Esophagus squamous epithelium (tissue), 5 donors: ENCODE measurements at regions not wholly inside any gene's neighbourhood (a gene's known extent, or its start where the extent isn't known, plus 50 kb on each side); places are given as distances from the start of the nearest gene placed in this dataset.

Source experiments
- DNase-seq: peaks from one replicate; lab custom pipeline; 2025; lab: John Stamatoyannopoulos, UW
- H3K27ac ChIP-seq, 4 donors: fragments of 200-600 bp; sonication (generic); one replicate each; pipeline ENCODE4 v1.5.1; 2016 to 2019; ENCODE audit warnings: mild to moderate bottlenecking in 1 of 4
- H3K27me3 ChIP-seq, 4 donors: fragments of 200-600 bp; sonication (generic); 1 replicate in 3 of 4; 2 replicates in 1 of 4; pipeline versions ENCODE4 v1.5.1 to v1.6.0; 2017 to 2021; ENCODE audit warnings: antibody characterized with exemption in 1 of 4
- H3K36me3 ChIP-seq, 3 donors: fragments of 200-600 bp; sonication (generic); one replicate each; pipeline ENCODE4 v1.5.1; 2016 to 2019
- H3K4me1 ChIP-seq, 3 donors: fragments of 200-600 bp; sonication (generic); one replicate each; pipeline ENCODE4 v1.5.1; 2017 to 2019
- H3K4me3 ChIP-seq, 4 donors: fragments of 200-600 bp; sonication (generic); 1 replicate in 3 of 4; 2 replicates in 1 of 4; pipeline ENCODE4 v1.5.1; 2016 to 2019; ENCODE audit warnings: mild to moderate bottlenecking in 2 of 4, moderate library complexity in 1 of 4
- H3K9me3 ChIP-seq, 3 donors: fragments of 200-600 bp; sonication (generic); one replicate each; pipeline ENCODE4 v1.5.1; 2016 to 2019
- POLR2A ChIP-seq, 4 donors: fragments of 450-650 bp; IDR thresholded peaks; one replicate each; pipeline ENCODE4 v1.6.1; 2017; ENCODE audit warnings: antibody characterized with exemption in 4 of 4, mild to moderate bottlenecking in 4 of 4, moderate library complexity in 3 of 4
- WGBS, 2 donors: methylation state at CpG; one replicate each; pipeline ENCODE4 v1.1.5; 2018; 5-methylcytosine and 5-hydroxymethylcytosine counted together
- intact Hi-C: fragments of 100-400 bp; cut with DNase I; formaldehyde crosslinking; loops from one replicate; pipeline ENCODE4 v1.15.0; 2022
- TF ChIP-seq, protein P1 (sequence below), 6 experiments: fragments of 450-650 bp in 4 of 6; fragments of 200-600 bp in 2 of 6; sonication (generic) in 2 of 6; IDR thresholded peaks; one replicate each; pipeline ENCODE4 v1.5.1; 2016 to 2019; ENCODE audit warnings: antibody characterized with exemption in 6 of 6, mild to moderate bottlenecking in 4 of 6, moderate library complexity in 4 of 6
- donor health status: DM: yes; HTN: yes; CAD: no.

DNA sequence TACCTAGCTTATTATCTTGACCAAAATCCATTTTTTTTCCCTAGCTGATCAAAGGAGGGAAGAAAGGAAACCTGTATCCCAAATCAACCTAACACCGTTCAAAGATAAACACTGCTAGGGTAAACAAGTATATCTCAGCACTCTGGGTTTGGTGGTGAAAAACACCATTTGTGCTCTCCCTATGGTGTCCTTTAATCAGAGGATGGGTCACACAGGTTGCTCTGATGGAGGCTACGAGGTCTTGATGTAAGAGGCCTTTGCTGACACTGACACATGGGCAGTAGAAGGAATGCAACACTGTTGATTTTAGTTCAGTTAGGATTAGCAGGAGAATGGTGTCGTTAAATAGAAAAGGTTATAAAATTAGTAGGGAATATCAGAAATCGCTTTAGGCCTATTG is 179.3 kb downstream of the HDGFL1 start:
- no peak overlapping the region for H3K27ac ChIP-seq
- intact Hi-C loops = no loop called here
- no peaks in the 10 kb centered on the region for H3K27me3 ChIP-seq
- 72 to 79% methylated on average over 4 of the region's 4 CpGs for WGBS, 2 donors
- H3K36me3 ChIP-seq = no peaks in the 10 kb centered on the region
- TF ChIP-seq POLR2A (IDR thresholded peaks at IDR 0.05) = no peak
- TF ChIP-seq, protein P1, sequence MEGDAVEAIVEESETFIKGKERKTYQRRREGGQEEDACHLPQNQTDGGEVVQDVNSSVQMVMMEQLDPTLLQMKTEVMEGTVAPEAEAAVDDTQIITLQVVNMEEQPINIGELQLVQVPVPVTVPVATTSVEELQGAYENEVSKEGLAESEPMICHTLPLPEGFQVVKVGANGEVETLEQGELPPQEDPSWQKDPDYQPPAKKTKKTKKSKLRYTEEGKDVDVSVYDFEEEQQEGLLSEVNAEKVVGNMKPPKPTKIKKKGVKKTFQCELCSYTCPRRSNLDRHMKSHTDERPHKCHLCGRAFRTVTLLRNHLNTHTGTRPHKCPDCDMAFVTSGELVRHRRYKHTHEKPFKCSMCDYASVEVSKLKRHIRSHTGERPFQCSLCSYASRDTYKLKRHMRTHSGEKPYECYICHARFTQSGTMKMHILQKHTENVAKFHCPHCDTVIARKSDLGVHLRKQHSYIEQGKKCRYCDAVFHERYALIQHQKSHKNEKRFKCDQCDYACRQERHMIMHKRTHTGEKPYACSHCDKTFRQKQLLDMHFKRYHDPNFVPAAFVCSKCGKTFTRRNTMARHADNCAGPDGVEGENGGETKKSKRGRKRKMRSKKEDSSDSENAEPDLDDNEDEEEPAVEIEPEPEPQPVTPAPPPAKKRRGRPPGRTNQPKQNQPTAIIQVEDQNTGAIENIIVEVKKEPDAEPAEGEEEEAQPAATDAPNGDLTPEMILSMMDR (IDR thresholded peaks at IDR 0.05) = no peak
- H3K4me1 ChIP-seq = no peaks in the 10 kb centered on the region
- no peaks in the 10 kb centered on the region for H3K9me3 ChIP-seq
- DNase-seq = no peak
- H3K4me3 ChIP-seq = no peak overlapping the region

DNA sequence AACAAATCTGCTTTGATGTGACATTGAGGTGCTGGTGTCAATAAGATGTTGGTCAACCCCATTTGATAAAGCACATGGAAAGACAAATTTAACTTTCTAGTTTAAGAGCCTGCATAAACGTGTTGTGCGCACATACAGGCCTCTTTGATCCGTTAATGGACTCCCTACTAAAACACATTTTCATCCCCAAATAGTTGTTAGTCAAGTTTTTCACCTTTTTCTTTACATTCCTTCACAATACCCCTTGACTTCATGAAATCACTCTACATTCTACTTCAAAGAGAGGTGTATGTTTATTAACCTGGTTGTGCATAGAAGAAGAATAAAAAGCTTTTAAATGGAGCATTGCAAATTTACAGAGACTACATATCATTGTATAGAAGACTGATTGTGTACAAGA is 180.3 kb downstream of the HDGFL1 start:
- no peak for DNase-seq
- Histone ChIP-seq H3K27me3 (no peaks in the 10 kb centered on the region), H3K27ac (no peak overlapping the region), H3K36me3 (no peaks in the 10 kb centered on the region), H3K4me1 (no peaks in the 10 kb centered on the region), H3K4me3 (no peak overlapping the region), H3K9me3 (no peaks in the 10 kb centered on the region)
- intact Hi-C loops = no loop called here
- TF ChIP-seq, protein P1 (IDR thresholded peaks at IDR 0.05) = no peak
- TF ChIP-seq POLR2A (IDR thresholded peaks at IDR 0.05) = no peak
- 60 to 69% methylated on average over 3 of the region's 3 CpGs for whole genome bisulfite sequencing, 2 donors

DNA sequence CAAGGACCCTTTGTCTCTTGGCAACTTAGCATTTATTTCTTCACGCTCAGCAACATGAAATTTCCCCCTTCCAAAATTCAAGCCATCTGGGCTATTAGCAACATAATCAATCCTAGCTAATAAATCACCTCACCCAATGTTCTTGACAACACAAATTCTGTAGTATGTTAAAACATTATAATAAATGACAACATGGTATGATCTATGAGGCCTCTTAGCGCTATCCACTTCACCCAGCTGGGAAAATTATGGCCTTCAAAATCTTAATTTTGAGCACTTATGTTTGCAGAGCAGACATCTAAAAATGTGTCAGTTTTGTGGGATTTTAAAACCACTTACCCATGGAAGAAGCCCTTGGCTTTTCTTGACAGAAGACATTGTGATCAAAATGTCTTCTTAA is 181.9 kb downstream of the HDGFL1 start:
- WGBS, 2 donors = 85 to 98% methylated on average over 2 of the region's 2 CpGs
- Histone ChIP-seq H3K27ac (no peak overlapping the region), H3K4me3 (no peak overlapping the region), H3K36me3 (no peaks in the 10 kb centered on the region), H3K9me3 (no peaks in the 10 kb centered on the region), H3K4me1 (no peaks in the 10 kb centered on the region), H3K27me3 (no peaks in the 10 kb centered on the region)
- intact Hi-C loops = no loop called here
- no peak for TF ChIP-seq POLR2A (IDR thresholded peaks at IDR 0.05)
- TF ChIP-seq, protein P1 (IDR thresholded peaks at IDR 0.05) = no peak
- DNase-seq = no peak

DNA sequence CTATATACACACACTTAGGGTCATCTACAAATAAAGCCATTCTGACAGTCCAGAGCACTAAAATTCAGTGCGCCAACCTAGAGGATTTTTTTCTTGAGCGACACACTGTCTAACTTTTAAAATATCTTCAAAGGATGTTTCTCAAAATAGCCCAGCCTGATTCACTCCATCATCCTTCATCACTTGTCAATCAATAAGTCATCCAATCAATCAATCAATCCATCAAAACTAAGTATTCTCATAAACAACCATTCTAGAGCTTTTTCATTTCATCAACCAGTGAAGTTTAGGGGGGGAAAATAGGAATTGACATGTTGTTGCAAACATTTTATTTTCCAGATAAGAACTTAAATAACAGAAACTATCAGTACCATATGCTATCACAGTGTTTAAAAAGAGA is 183.2 kb downstream of the HDGFL1 start:
- no peak overlapping the region for H3K4me3 ChIP-seq
- no peaks in the 10 kb centered on the region for H3K36me3 ChIP-seq
- no peaks in the 10 kb centered on the region for H3K9me3 ChIP-seq
- 92 to 93% methylated on average over 2 of the region's 2 CpGs for WGBS, 2 donors
- H3K27ac ChIP-seq = no peak overlapping the region
- no peak for DNase-seq
- no peak for TF ChIP-seq POLR2A (IDR thresholded peaks at IDR 0.05)
- intact Hi-C loops = no loop called here
- no peaks in the 10 kb centered on the region for H3K4me1 ChIP-seq
- H3K27me3 ChIP-seq = no peaks in the 10 kb centered on the region

DNA sequence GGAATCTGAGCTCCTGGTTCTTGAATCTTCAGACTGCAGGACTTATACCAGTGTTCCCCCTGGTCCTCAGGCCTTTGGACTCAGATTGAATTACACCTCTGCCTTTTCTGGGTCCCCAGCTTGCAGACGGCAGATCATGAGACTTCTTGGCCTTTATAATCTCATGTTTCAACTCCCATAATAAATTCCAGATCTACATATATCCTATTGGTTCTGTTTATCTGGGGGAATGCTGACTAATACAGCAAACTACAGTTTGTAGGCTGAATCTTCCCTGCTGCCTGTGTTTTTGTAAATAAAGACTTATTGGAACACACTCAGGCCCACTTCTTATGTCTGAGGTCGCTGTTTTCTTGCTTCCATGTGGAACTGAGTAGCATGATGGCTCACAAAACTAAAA is 184.7 kb downstream of the HDGFL1 start:
- no peaks in the 10 kb centered on the region for H3K4me1 ChIP-seq

More for the DNA sequence above, 184.7 kb downstream of the HDGFL1 start:
- H3K4me3 ChIP-seq = no peak overlapping the region
- no peaks in the 10 kb centered on the region for H3K9me3 ChIP-seq
- TF ChIP-seq, protein P1 (IDR thresholded peaks at IDR 0.05) = no peak
- TF ChIP-seq POLR2A (IDR thresholded peaks at IDR 0.05) = no peak
- WGBS, 2 donors = 23 to 39% methylated on average over 2 of the region's 2 CpGs
- DNase-seq = no peak
- no peak overlapping the region for H3K27ac ChIP-seq
- intact Hi-C loops = no loop called here
- no peaks in the 10 kb centered on the region for H3K36me3 ChIP-seq
- H3K27me3 ChIP-seq = no peaks in the 10 kb centered on the region
